Type B pancreatic cell (in vitro differentiated cells): ENCODE measurements at regions not wholly inside any gene's neighbourhood (a gene's known extent, or its start where the extent isn't known, plus 50 kb on each side); places are given as distances from the start of the nearest gene placed in this dataset.
A peak's percentile ranks its signal among the peaks of the same experiment; 100 is the strongest.

ENCODE experiments used
- DNase-seq: peaks from one replicate; pipeline ENCODE4 v3.0.0; 2021; ENCODE audit warnings: mixed read lengths; ENCODE audit not compliant: unreplicated experiment; ENCODE audit errors: extremely low spot score
- H3K27ac Mint-ChIP-seq: 2 replicates; pipeline ENCODE4 v1.8.0; 2021; ENCODE audit warnings: mild to moderate bottlenecking, mixed read lengths
- H3K27me3 Mint-ChIP-seq: 2 replicates; pipeline ENCODE4 v1.8.0; 2021; ENCODE audit warnings: mixed read lengths
- H3K36me3 Mint-ChIP-seq: 2 replicates; pipeline ENCODE4 v1.8.0; 2021; ENCODE audit warnings: mixed read lengths
- H3K4me1 Mint-ChIP-seq: one replicate; pipeline ENCODE4 v1.8.0; 2021; ENCODE audit warnings: mixed read lengths; ENCODE audit not compliant: unreplicated experiment
- H3K4me3 Mint-ChIP-seq: 2 replicates; pipeline ENCODE4 v1.8.0; 2021; ENCODE audit warnings: mild to moderate bottlenecking, mixed read lengths
- H3K9me3 Mint-ChIP-seq: 2 replicates; pipeline ENCODE4 v1.8.0; 2021; ENCODE audit warnings: mixed read lengths
- TF ChIP-seq, protein P1 (sequence below): fragments of 200-600 bp; sonication (generic); conservative IDR thresholded peaks from 2 replicates; pipeline ENCODE4 v1.5.0; 2021; ENCODE audit warnings: antibody characterized with exemption, mild to moderate bottlenecking

DNA sequence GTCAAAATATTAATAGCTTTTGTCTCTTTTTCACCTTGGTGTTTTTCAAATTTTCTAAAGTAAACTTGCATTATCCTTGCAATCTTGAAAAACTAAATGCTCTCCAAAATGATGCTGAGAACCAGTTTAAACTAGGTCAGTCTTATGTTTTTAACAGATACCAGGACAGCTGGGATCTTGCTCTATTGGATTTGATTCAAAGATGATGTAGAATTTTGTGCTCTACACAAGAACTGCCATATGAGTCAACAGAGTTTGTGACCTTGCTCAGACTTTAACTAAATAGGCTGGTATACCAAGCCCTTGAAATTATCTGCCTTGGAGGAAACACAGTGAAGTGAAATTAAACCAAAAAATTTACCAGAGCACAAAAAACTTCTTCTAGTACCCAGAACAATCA lies 991.1 kb downstream of the STPG2 start:
- TF ChIP-seq, protein P1, sequence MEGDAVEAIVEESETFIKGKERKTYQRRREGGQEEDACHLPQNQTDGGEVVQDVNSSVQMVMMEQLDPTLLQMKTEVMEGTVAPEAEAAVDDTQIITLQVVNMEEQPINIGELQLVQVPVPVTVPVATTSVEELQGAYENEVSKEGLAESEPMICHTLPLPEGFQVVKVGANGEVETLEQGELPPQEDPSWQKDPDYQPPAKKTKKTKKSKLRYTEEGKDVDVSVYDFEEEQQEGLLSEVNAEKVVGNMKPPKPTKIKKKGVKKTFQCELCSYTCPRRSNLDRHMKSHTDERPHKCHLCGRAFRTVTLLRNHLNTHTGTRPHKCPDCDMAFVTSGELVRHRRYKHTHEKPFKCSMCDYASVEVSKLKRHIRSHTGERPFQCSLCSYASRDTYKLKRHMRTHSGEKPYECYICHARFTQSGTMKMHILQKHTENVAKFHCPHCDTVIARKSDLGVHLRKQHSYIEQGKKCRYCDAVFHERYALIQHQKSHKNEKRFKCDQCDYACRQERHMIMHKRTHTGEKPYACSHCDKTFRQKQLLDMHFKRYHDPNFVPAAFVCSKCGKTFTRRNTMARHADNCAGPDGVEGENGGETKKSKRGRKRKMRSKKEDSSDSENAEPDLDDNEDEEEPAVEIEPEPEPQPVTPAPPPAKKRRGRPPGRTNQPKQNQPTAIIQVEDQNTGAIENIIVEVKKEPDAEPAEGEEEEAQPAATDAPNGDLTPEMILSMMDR, result no peak
- Mint-ChIP-seq H3K36me3 (no peaks in the 10 kb centered on the region), H3K4me1 (no peaks in the 10 kb centered on the region), H3K4me3 (no peak overlapping the region), H3K27ac (no peak overlapping the region), H3K9me3 (peaks cover 9% of the 10 kb centered on the region), H3K27me3 (no peaks in the 10 kb centered on the region)
- no peak for DNase-seq

- Mint-ChIP-seq H3K4me3 (no peak overlapping the region), H3K27me3 (no peaks in the 10 kb centered on the region), H3K4me1 (no peaks in the 10 kb centered on the region), H3K27ac (no peak overlapping the region), H3K36me3 (no peaks in the 10 kb centered on the region), H3K9me3 (peaks cover 5% of the 10 kb centered on the region)
- TF ChIP-seq, protein P1, result peak; percentile 67
- no peak for DNase-seq
These were observed 990.2 kb downstream of the STPG2 start for GRCh38 chr4:97153042-97153441.

GRCh38 chr4:97159625-97160024 lies 983.7 kb downstream of the STPG2 start:
- no peaks in the 10 kb centered on the region for H3K27me3 Mint-ChIP-seq
- no peak for DNase-seq
- no peak overlapping the region for H3K27ac Mint-ChIP-seq
- H3K4me1 Mint-ChIP-seq, result no peaks in the 10 kb centered on the region
- peaks cover 5% of the 10 kb centered on the region for H3K9me3 Mint-ChIP-seq
- TF ChIP-seq, protein P1, result no peak
- H3K36me3 Mint-ChIP-seq, result no peaks in the 10 kb centered on the region
- no peak overlapping the region for H3K4me3 Mint-ChIP-seq

GRCh38 chr4:97185233-97185632 lies 958.0 kb downstream of the STPG2 start:
- Mint-ChIP-seq H3K27me3 (no peaks in the 10 kb centered on the region), H3K36me3 (no peaks in the 10 kb centered on the region), H3K9me3 (peaks cover 9% of the 10 kb centered on the region), H3K4me1 (peaks cover 14% of the 10 kb centered on the region), H3K4me3 (no peak overlapping the region), H3K27ac (no peak overlapping the region)
- TF ChIP-seq, protein P1, result no peak
- no peak for DNase-seq

- Mint-ChIP-seq H3K9me3 (no peaks in the 10 kb centered on the region), H3K36me3 (no peaks in the 10 kb centered on the region), H3K27me3 (no peaks in the 10 kb centered on the region), H3K4me1 (no peaks in the 10 kb centered on the region), H3K4me3 (no peak overlapping the region), H3K27ac (no peak overlapping the region)
- TF ChIP-seq, protein P1, result no peak
- no peak for DNase-seq
These were observed 946.2 kb downstream of the STPG2 start for GRCh38 chr4:97197106-97197505.

DNA sequence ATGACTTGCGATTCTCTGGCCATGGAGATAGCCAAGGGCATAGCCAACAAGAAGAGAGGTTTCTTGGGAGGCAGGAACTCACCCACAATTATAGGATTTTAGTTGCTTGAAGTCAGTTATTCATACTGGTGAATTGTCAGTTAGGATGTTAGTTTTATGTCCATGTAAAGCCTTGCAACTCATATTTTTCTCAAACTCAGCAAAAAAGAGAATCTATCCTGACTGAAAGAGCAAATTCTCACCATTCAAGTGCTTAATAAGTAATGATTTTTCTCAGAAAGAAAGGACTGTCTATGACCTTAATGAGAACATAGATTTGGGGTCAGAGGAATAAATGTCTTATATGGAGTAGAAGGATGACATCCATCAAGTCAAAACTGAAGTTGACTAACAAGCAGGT lies 934.5 kb downstream of the STPG2 start:
- Mint-ChIP-seq H3K27me3 (peaks cover 19% of the 10 kb centered on the region), H3K27ac (no peak overlapping the region), H3K36me3 (no peaks in the 10 kb centered on the region), H3K4me3 (no peak overlapping the region), H3K9me3 (peaks cover 16% of the 10 kb centered on the region), H3K4me1 (no peaks in the 10 kb centered on the region)
- DNase-seq, result no peak
- TF ChIP-seq, protein P1, result no peak
